ENCODE measurements at regions not wholly inside any gene's neighbourhood (a gene's known extent, or its start where the extent isn't known, plus 50 kb on each side); places are given as distances from the start of the nearest gene placed in this dataset.
"Not testable (repeated sequence)": the region's sequence is repeated elsewhere in the genome, so short reads cannot be mapped to it uniquely, and the experiment has no call there.

- DNase-seq (ENCODE audit: low spot score), result no peak
These were observed 314.9 kb downstream of the ALDH8A1 start for GRCh38 chr6:134634966-134635365.

- DNase-seq (ENCODE audit: low spot score), result no peak
These were observed 315.4 kb downstream of the ALDH8A1 start for GRCh38 chr6:134634466-134634865.

GRCh38 chr6:134632982-134633940, 315.3 kb upstream of the SGK1 start:
- DNase-seq (ENCODE audit: low spot score), result not testable (repeated sequence)

GRCh38 chr6:134632024-134632423, 314.1 kb upstream of the SGK1 start:
- DNase-seq (ENCODE audit: low spot score), result no peak

- DNase-seq (ENCODE audit: low spot score), result no peak
These were observed 313.5 kb upstream of the SGK1 start for GRCh38 chr6:134631398-134631924.

GRCh38 chr6:134630508-134631121, 312.7 kb upstream of the SGK1 start:
- DNase-seq (ENCODE audit: low spot score), result no peak

- DNase-seq (ENCODE audit: low spot score), result no peak
These were observed 310.2 kb upstream of the SGK1 start for GRCh38 chr6:134628154-134628553.

- no peak for DNase-seq (ENCODE audit: low spot score)
These were observed 309.8 kb upstream of the SGK1 start for GRCh38 chr6:134627707-134628106.

- no peak for DNase-seq (ENCODE audit: low spot score)
These were observed 308.7 kb upstream of the SGK1 start for GRCh38 chr6:134626589-134626988.

- DNase-seq (ENCODE audit: low spot score), result no peak
These were observed 308.2 kb upstream of the SGK1 start for GRCh38 chr6:134626086-134626485.

GRCh38 chr6:134624781-134625180, 306.9 kb upstream of the SGK1 start:
- no peak for DNase-seq (ENCODE audit: low spot score)

- DNase-seq (ENCODE audit: low spot score), result no peak
These were observed 305.5 kb upstream of the SGK1 start for GRCh38 chr6:134623401-134623800.

GRCh38 chr6:134622382-134623173, 304.7 kb upstream of the SGK1 start:
- DNase-seq (ENCODE audit: low spot score), result no peak

- DNase-seq (ENCODE audit: low spot score), result no peak
These were observed 303.9 kb upstream of the SGK1 start for GRCh38 chr6:134621858-134622257.

GRCh38 chr6:134619789-134620188, 301.9 kb upstream of the SGK1 start:
- no peak for DNase-seq (ENCODE audit: low spot score)

- DNase-seq (ENCODE audit: low spot score), result no peak
These were observed 301.2 kb upstream of the SGK1 start for GRCh38 chr6:134619077-134619476.

- no peak for DNase-seq (ENCODE audit: low spot score)
These were observed 296.9 kb upstream of the SGK1 start for GRCh38 chr6:134614606-134615485.

GRCh38 chr6:134612128-134612527, 294.2 kb upstream of the SGK1 start:
- not testable (repeated sequence) for DNase-seq (ENCODE audit: low spot score)

- no peak for DNase-seq (ENCODE audit: low spot score)
These were observed 292.5 kb upstream of the SGK1 start for GRCh38 chr6:134610411-134610810.

- DNase-seq (ENCODE audit: low spot score), result no peak
These were observed 291.9 kb upstream of the SGK1 start for GRCh38 chr6:134609716-134610261.

- no peak for DNase-seq (ENCODE audit: low spot score)
These were observed 289.5 kb upstream of the SGK1 start for GRCh38 chr6:134607411-134607810.
